H9 (cell line): ENCODE measurements at regions not wholly inside any gene's neighbourhood (a gene's known extent, or its start where the extent isn't known, plus 50 kb on each side); places are given as distances from the start of the nearest gene placed in this dataset.
A peak's percentile ranks its signal among the peaks of the same experiment; 100 is the strongest.

Source experiments
- DNase-seq: peaks from one replicate; pipeline ENCODE4 v3.0.0-alpha.2; 2017
- H2AFZ ChIP-seq: one replicate; pipeline ENCODE4 v1.6.1; 2013; ENCODE audit warnings: mild to moderate bottlenecking, low read length, control low read depth, moderate library complexity
- H2AK5ac ChIP-seq: 2 replicates; pipeline ENCODE4 v1.6.1; 2013; ENCODE audit warnings: low read length, control low read depth, mixed read lengths; ENCODE audit not compliant: insufficient read length
- H2BK120ac ChIP-seq: one replicate; pipeline ENCODE4 v1.6.1; 2013; ENCODE audit warnings: low read depth, mild to moderate bottlenecking, low read length, control low read depth, inconsistent platforms; ENCODE audit not compliant: poor library complexity, severe bottlenecking
- H2BK12ac ChIP-seq: 2 replicates; pipeline ENCODE4 v1.6.1; 2013; ENCODE audit warnings: low read length, control low read depth, mixed read lengths, low read depth; ENCODE audit not compliant: insufficient read length
- H2BK15ac ChIP-seq: 2 replicates; pipeline ENCODE4 v1.6.1; 2013; ENCODE audit warnings: low read depth, low read length, control low read depth
- H2BK20ac ChIP-seq: one replicate; pipeline ENCODE4 v1.6.1; 2013; ENCODE audit warnings: low read depth, mild to moderate bottlenecking, low read length, control low read depth, inconsistent platforms; ENCODE audit not compliant: poor library complexity, severe bottlenecking
- H2BK5ac ChIP-seq: 2 replicates; pipeline ENCODE4 v1.6.1; 2013; ENCODE audit warnings: low read length, control low read depth, mixed read lengths; ENCODE audit not compliant: insufficient read length
- H3K14ac ChIP-seq: 2 replicates; pipeline ENCODE4 v1.6.1; 2013; ENCODE audit warnings: low read length, control low read depth; ENCODE audit not compliant: insufficient read depth
- H3K18ac ChIP-seq: 2 replicates; pipeline ENCODE4 v1.6.1; 2013; ENCODE audit warnings: low read depth, mild to moderate bottlenecking, mixed read lengths, low read length, control low read depth; ENCODE audit not compliant: insufficient read length
- H3K23ac ChIP-seq: 2 replicates; pipeline ENCODE4 v1.6.1; 2013; ENCODE audit warnings: low read length, control low read depth, mixed read lengths, low read depth; ENCODE audit not compliant: insufficient read length
- H3K23me2 ChIP-seq: 2 replicates; pipeline ENCODE4 v1.6.1; 2013; ENCODE audit warnings: low read depth, mild to moderate bottlenecking, mixed read lengths, low read length, control low read depth; ENCODE audit not compliant: insufficient read length, poor library complexity, severe bottlenecking
- H3K27ac ChIP-seq: 2 replicates; pipeline ENCODE4 v1.5.1; 2013; ENCODE audit warnings: low read length, control low read depth, mixed read lengths, low read depth; ENCODE audit not compliant: insufficient read length
- H3K27me3 ChIP-seq: 2 replicates; pipeline ENCODE4 v1.6.1; 2013; ENCODE audit warnings: low read length, control low read depth, inconsistent platforms; ENCODE audit not compliant: insufficient read depth
- H3K4ac ChIP-seq: 2 replicates; pipeline ENCODE4 v1.6.1; 2013; ENCODE audit warnings: low read depth, mild to moderate bottlenecking, control low read depth, inconsistent platforms, low read length, moderate library complexity
- H3K4me1 ChIP-seq: 2 replicates; pipeline ENCODE4 v1.6.1; 2013; ENCODE audit warnings: low read length, control low read depth, inconsistent platforms; ENCODE audit not compliant: insufficient read depth
- H3K4me2 ChIP-seq: 2 replicates; pipeline ENCODE4 v1.6.1; 2013; ENCODE audit warnings: low read length, control low read depth, mixed read lengths; ENCODE audit not compliant: insufficient read length, insufficient read depth
- H3K56ac ChIP-seq: 2 replicates; pipeline ENCODE4 v1.6.1; 2013; ENCODE audit warnings: low read depth, mild to moderate bottlenecking, mixed read lengths, low read length, control low read depth; ENCODE audit not compliant: insufficient read length
- H3K79me1 ChIP-seq: 2 replicates; pipeline ENCODE4 v1.6.1; 2013; ENCODE audit warnings: low read depth, mild to moderate bottlenecking, moderate library complexity, low read length, control low read depth, inconsistent platforms; ENCODE audit not compliant: insufficient read depth, poor library complexity, severe bottlenecking
- H3K79me2 ChIP-seq: 2 replicates; pipeline ENCODE4 v1.6.1; 2013; ENCODE audit warnings: low read length, control low read depth, inconsistent platforms; ENCODE audit not compliant: insufficient read depth
- H3K9ac ChIP-seq: 2 replicates; pipeline ENCODE4 v1.6.1; 2013; ENCODE audit warnings: low read length, control low read depth, mixed read lengths; ENCODE audit not compliant: insufficient read length; ENCODE audit errors: extremely low read depth
- H3K9me3 ChIP-seq: one replicate; pipeline ENCODE4 v1.6.1; 2013; ENCODE audit warnings: low read depth, low read length, inconsistent platforms; ENCODE audit not compliant: control insufficient read depth
- H3T11ph ChIP-seq: one replicate; pipeline ENCODE4 v1.6.1; 2013; ENCODE audit warnings: mild to moderate bottlenecking, low read length, control low read depth, inconsistent platforms
- H4K20me1 ChIP-seq: one replicate; pipeline ENCODE4 v1.6.1; 2013; ENCODE audit not compliant: control insufficient read depth, insufficient read length, insufficient read depth
- H4K5ac ChIP-seq: 2 replicates; pipeline ENCODE4 v1.6.1; 2013; ENCODE audit warnings: low read depth, mild to moderate bottlenecking, mixed read lengths, low read length, control low read depth; ENCODE audit not compliant: insufficient read length
- H4K8ac ChIP-seq: replicated peaks from 2 replicates; pipeline ENCODE4 v1.6.1; 2013; ENCODE audit warnings: low read length, control low read depth, mixed read lengths, low read depth; ENCODE audit not compliant: insufficient read length
- H4K91ac ChIP-seq: 2 replicates; pipeline ENCODE4 v1.6.1; 2013; ENCODE audit warnings: low read depth, mild to moderate bottlenecking, moderate library complexity, mixed read lengths, low read length, control low read depth; ENCODE audit not compliant: insufficient read length
- H3K27ac Mint-ChIP-seq, 3 experiments: 2 replicates in 2 of 3; 3 replicates in 1 of 3; pipeline ENCODE4 v1.8.0; 2020 to 2021; ENCODE audit warnings: mixed read lengths in 3 of 3, mild to moderate bottlenecking in 1 of 3, moderate library complexity in 1 of 3
- H3K27me3 Mint-ChIP-seq: 2 replicates; pipeline ENCODE4 v1.8.0; 2021; ENCODE audit warnings: low read depth, mild to moderate bottlenecking, moderate library complexity, mixed read lengths
- H3K36me3 Mint-ChIP-seq, 3 experiments: 2 replicates in 2 of 3; 3 replicates in 1 of 3; pipeline ENCODE4 v1.8.0; 2020 to 2021; ENCODE audit warnings: low read depth in 3 of 3, mixed read lengths in 3 of 3; ENCODE audit not compliant: insufficient read depth in 1 of 3
- H3K4me1 Mint-ChIP-seq, 2 experiments: 2 replicates each; pipeline ENCODE4 v1.8.0; 2020; ENCODE audit warnings: mixed read lengths in 2 of 2
- H3K4me3 Mint-ChIP-seq, 2 experiments: 2 replicates in 1 of 2; 3 replicates in 1 of 2; pipeline ENCODE4 v1.8.0; 2020 to 2021; ENCODE audit warnings: mild to moderate bottlenecking in 2 of 2, mixed read lengths in 2 of 2, moderate library complexity in 1 of 2
- H3K9me3 Mint-ChIP-seq, 2 experiments: 2 replicates in 1 of 2; 3 replicates in 1 of 2; pipeline ENCODE4 v1.8.0; 2020; ENCODE audit warnings: mild to moderate bottlenecking in 2 of 2, mixed read lengths in 2 of 2, moderate library complexity in 1 of 2
- CTCF ChIP-seq: fragments of 200-600 bp; sonication (generic); conservative IDR thresholded peaks from 3 replicates; pipeline ENCODE4 v1.8.0; 2021; ENCODE audit warnings: antibody characterized with exemption, mild to moderate bottlenecking
- WGBS: extraction: QIAGEN DNeasy Blood & Tissue Kit; methylation state at CpG from one replicate; pipeline ENCODE4 v1.1.7; 2013; ENCODE audit warnings: missing lambda C conversion rate, low lambda C conversion rate, mixed read lengths; ENCODE audit not compliant: insufficient read length; ENCODE audit errors: extremely low coverage; 5-methylcytosine and 5-hydroxymethylcytosine counted together

DNA sequence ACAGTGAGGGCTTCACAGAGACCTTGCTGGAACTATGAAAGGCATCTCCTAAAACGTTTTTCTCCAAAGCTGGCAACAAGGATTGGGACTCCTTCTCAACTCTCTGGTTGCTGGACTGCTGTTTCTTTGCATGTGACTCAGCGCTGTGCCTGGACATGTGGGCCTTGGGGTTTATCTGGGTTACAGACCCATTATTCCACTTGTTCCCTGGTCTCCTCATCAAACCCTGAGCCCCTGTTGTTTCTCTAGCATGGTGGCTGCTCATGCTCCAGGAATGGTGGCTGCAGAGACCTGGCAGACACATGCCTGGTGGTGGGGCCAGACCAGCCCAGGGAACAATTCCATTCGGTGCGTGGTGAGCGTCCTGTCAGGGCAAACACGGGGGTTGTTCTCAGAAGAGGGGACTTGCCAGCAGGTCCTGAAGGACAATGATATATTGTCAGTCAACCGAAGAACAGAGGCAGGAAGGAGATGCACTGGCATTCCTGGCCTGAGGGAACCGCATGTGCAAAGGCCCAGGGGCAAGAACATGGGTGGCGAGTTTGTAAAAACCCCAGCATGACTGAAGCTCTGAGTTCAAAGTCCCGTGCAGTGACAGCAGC lies 320.1 kb upstream of the RTL1 start:
- Histone ChIP-seq H4K8ac (no peak overlapping the region), H3K18ac (no peak overlapping the region), H3K23ac (no peak overlapping the region), H3K27ac (no peak overlapping the region), H2BK20ac (no peak overlapping the region), H3K14ac (no peak overlapping the region), H2BK5ac (no peak overlapping the region), H3K27me3 (no peaks in the 10 kb centered on the region), H3K79me2 (no peaks in the 10 kb centered on the region), H2BK12ac (no peak overlapping the region), H3K79me1 (no peaks in the 10 kb centered on the region), H3K4ac (no peak overlapping the region), H3K56ac (no peak overlapping the region), H4K91ac (no peak overlapping the region), H2BK15ac (no peak overlapping the region), H4K5ac (no peak overlapping the region), H2AFZ (no peak overlapping the region), H3K9me3 (no peaks in the 10 kb centered on the region), H4K20me1 (no peaks in the 10 kb centered on the region), H3T11ph (no peak overlapping the region), H3K4me1 (peaks cover 2% of the 10 kb centered on the region; the same call in 1 of the 2 replicates), H2BK120ac (no peak overlapping the region), H3K4me2 (no peak overlapping the region), H3K23me2 (no peaks in the 10 kb centered on the region), H2AK5ac (no peak overlapping the region), H3K9ac (no peak overlapping the region)
- Mint-ChIP-seq H3K4me3 (peak overlapping the region in 1 of 2 experiments; percentile 33; a peak in 1 of 5 replicates), H3K36me3 (peaks cover 0 to 4% (median 0%) of the 10 kb centered on the region in 3 experiments; a peak in 4 of 7 replicates), H3K27me3 (peaks cover 39% of the 10 kb centered on the region), H3K27ac (peak overlapping the region in 2 of 3 experiments; percentile 80 to 87; a peak in 3 of 7 replicates), H3K4me1 (peaks cover 30 to 35% of the 10 kb centered on the region in 2 experiments), H3K9me3 (peaks cover 0 to 6% of the 10 kb centered on the region in 2 experiments; a peak in 4 of 5 replicates)
- WGBS = no CpG with 5 or more reads among the region's 10 CpGs
- TF ChIP-seq CTCF = no peak
- DNase-seq = no peak
